ENCODE measurements at regions not wholly inside any gene's neighbourhood (a gene's known extent, or its start where the extent isn't known, plus 50 kb on each side); places are given as distances from the start of the nearest gene placed in this dataset.

- Histone ChIP-seq H3K36me3 (ENCODE audit: insufficient read depth, low read length) (no peaks in the 10 kb centered on the region), H3K79me2 (ENCODE audit: insufficient read depth, low read length) (no peaks in the 10 kb centered on the region), H4K20me1 (ENCODE audit: insufficient read depth, low read length) (no peaks in the 10 kb centered on the region), H2AFZ (ENCODE audit: low read depth, low read length) (no peak overlapping the region), H3K9ac (ENCODE audit: low read length) (no peak overlapping the region), H3K4me3 (ENCODE audit: insufficient read depth, low read depth, low read length) (no peak overlapping the region), H3K27me3 (ENCODE audit: insufficient read depth, low read length) (no peaks in the 10 kb centered on the region), H3K27ac (ENCODE audit: low read depth, low read length) (no peak overlapping the region), H3K9me3 (ENCODE audit: insufficient read depth, low read depth, low read length) (no peaks in the 10 kb centered on the region), H3K4me1 (ENCODE audit: insufficient read depth, low read length) (peaks cover 5% of the 10 kb centered on the region), H3K4me2 (ENCODE audit: low read length) (no peak overlapping the region)
- Mint-ChIP-seq H3K36me3 (ENCODE audit: low read depth, unreplicated experiment) (no peaks in the 10 kb centered on the region), H3K4me1 (ENCODE audit: low read depth, unreplicated experiment) (peaks cover 6% of the 10 kb centered on the region), H3K27ac (ENCODE audit: unreplicated experiment) (no peak overlapping the region), H3K9me3 (ENCODE audit: unreplicated experiment) (peaks cover 1% of the 10 kb centered on the region), H3K4me3 (ENCODE audit: unreplicated experiment) (no peak overlapping the region), H3K27me3 (ENCODE audit: low read depth, unreplicated experiment) (no peaks in the 10 kb centered on the region)
- TF ChIP-seq CTCF (IDR thresholded peaks at IDR 0.05; ENCODE audit: insufficient read depth, low read depth, low read length) (no peak), EZH2 (IDR thresholded peaks at IDR 0.05; ENCODE audit: insufficient read depth, low read length) (no peak)
- DNase-seq (ENCODE audit: low read depth) (no peak), FAIRE-seq (no peak)
Observed at GRCh38 chr11:28702871-28703270, 594.7 kb downstream of the METTL15 start.

GRCh38 chr11:28702450-28702790, 594.2 kb downstream of the METTL15 start:
- no peak overlapping the region for H3K4me3 Mint-ChIP-seq (ENCODE audit: unreplicated experiment)
- Histone ChIP-seq H3K4me3 (ENCODE audit: insufficient read depth, low read depth, low read length) (no peak overlapping the region), H3K4me1 (ENCODE audit: insufficient read depth, low read length) (peaks cover 5% of the 10 kb centered on the region), H2AFZ (ENCODE audit: low read depth, low read length) (no peak overlapping the region), H3K9me3 (ENCODE audit: insufficient read depth, low read depth, low read length) (no peaks in the 10 kb centered on the region), H4K20me1 (ENCODE audit: insufficient read depth, low read length) (no peaks in the 10 kb centered on the region), H3K4me2 (ENCODE audit: low read length) (peak overlapping the region; percentile 15), H3K9ac (ENCODE audit: low read length) (no peak overlapping the region), H3K27me3 (ENCODE audit: insufficient read depth, low read length) (no peaks in the 10 kb centered on the region), H3K79me2 (ENCODE audit: insufficient read depth, low read length) (no peaks in the 10 kb centered on the region), H3K27ac (ENCODE audit: low read depth, low read length) (no peak overlapping the region), H3K36me3 (ENCODE audit: insufficient read depth, low read length) (no peaks in the 10 kb centered on the region)
- TF ChIP-seq EZH2 (IDR thresholded peaks at IDR 0.05; ENCODE audit: insufficient read depth, low read length) (no peak), CTCF (IDR thresholded peaks at IDR 0.05; ENCODE audit: insufficient read depth, low read depth, low read length) (no peak)
- peaks cover 10% of the 10 kb centered on the region for H3K4me1 Mint-ChIP-seq (ENCODE audit: low read depth, unreplicated experiment)
- no peaks in the 10 kb centered on the region for H3K36me3 Mint-ChIP-seq (ENCODE audit: low read depth, unreplicated experiment)
- FAIRE-seq (peak; percentile 34), DNase-seq (ENCODE audit: low read depth) (no peak)
- no peak overlapping the region for H3K27ac Mint-ChIP-seq (ENCODE audit: unreplicated experiment)
- H3K27me3 Mint-ChIP-seq (ENCODE audit: low read depth, unreplicated experiment) = no peaks in the 10 kb centered on the region
- H3K9me3 Mint-ChIP-seq (ENCODE audit: unreplicated experiment) = peaks cover 1% of the 10 kb centered on the region

- H3K9ac ChIP-seq (ENCODE audit: low read length) = no peak overlapping the region
Observed at GRCh38 chr11:28701760-28702449, 593.7 kb downstream of the METTL15 start.

More at GRCh38 chr11:28701760-28702449, 593.7 kb downstream of the METTL15 start:
- H3K4me1 Mint-ChIP-seq (ENCODE audit: low read depth, unreplicated experiment) = peaks cover 11% of the 10 kb centered on the region
- Histone ChIP-seq H2AFZ (ENCODE audit: low read depth, low read length) (no peak overlapping the region), H3K4me2 (ENCODE audit: low read length) (peak overlapping the region; percentile 15), H3K79me2 (ENCODE audit: insufficient read depth, low read length) (no peaks in the 10 kb centered on the region), H3K4me3 (ENCODE audit: insufficient read depth, low read depth, low read length) (no peak overlapping the region), H3K36me3 (ENCODE audit: insufficient read depth, low read length) (no peaks in the 10 kb centered on the region), H4K20me1 (ENCODE audit: insufficient read depth, low read length) (no peaks in the 10 kb centered on the region), H3K27me3 (ENCODE audit: insufficient read depth, low read length) (no peaks in the 10 kb centered on the region), H3K4me1 (ENCODE audit: insufficient read depth, low read length) (peaks cover 5% of the 10 kb centered on the region), H3K27ac (ENCODE audit: low read depth, low read length) (no peak overlapping the region), H3K9me3 (ENCODE audit: insufficient read depth, low read depth, low read length) (no peaks in the 10 kb centered on the region)
- DNase-seq (ENCODE audit: low read depth) (no peak), FAIRE-seq (no peak)
- H3K4me3 Mint-ChIP-seq (ENCODE audit: unreplicated experiment) = no peak overlapping the region
- no peak overlapping the region for H3K27ac Mint-ChIP-seq (ENCODE audit: unreplicated experiment)
- H3K36me3 Mint-ChIP-seq (ENCODE audit: low read depth, unreplicated experiment) = no peaks in the 10 kb centered on the region
- H3K27me3 Mint-ChIP-seq (ENCODE audit: low read depth, unreplicated experiment) = no peaks in the 10 kb centered on the region
- TF ChIP-seq CTCF (IDR thresholded peaks at IDR 0.05; ENCODE audit: insufficient read depth, low read depth, low read length) (no peak), EZH2 (IDR thresholded peaks at IDR 0.05; ENCODE audit: insufficient read depth, low read length) (no peak)
- H3K9me3 Mint-ChIP-seq (ENCODE audit: unreplicated experiment) = peaks cover 1% of the 10 kb centered on the region
